ENCODE measurements at regions not wholly inside any gene's neighbourhood (a gene's known extent, or its start where the extent isn't known, plus 50 kb on each side); places are given as distances from the start of the nearest gene placed in this dataset.
A peak's percentile ranks its signal among the peaks of the same experiment; 100 is the strongest.

GRCh38 chr11:19661827-19662226, 50.8 kb upstream of the NAV2 start:
- CTCF ChIA-PET (ENCODE audit: partially characterized antibody), result no interaction called here
- Histone ChIP-seq H3K9me3 (ENCODE audit: control insufficient read depth in 1 of 2, low read length in 2 of 2) (no peaks in the 10 kb centered on the region), H3K4me3 (ENCODE audit: low read length in 2 of 2) (no peak overlapping the region), H3K36me3 (ENCODE audit: insufficient read depth, low read length) (no peaks in the 10 kb centered on the region), H3K4me1 (ENCODE audit: insufficient read depth, low read length) (peaks cover 4% of the 10 kb centered on the region), H3K27me3 (ENCODE audit: insufficient read depth, low read length) (no peaks in the 10 kb centered on the region), H3K27ac (ENCODE audit: low read depth, low read length) (no peak overlapping the region)
- peaks cover 3 to 12% (median 4%) of the 10 kb centered on the region in 4 donors for H3K4me1 Mint-ChIP-seq
- H3K27ac Mint-ChIP-seq, result no peak overlapping the region
- POLR2A ChIA-PET (ENCODE audit: partially characterized antibody), result no interaction called here
- H3K9me3 Mint-ChIP-seq, result no peaks in the 10 kb centered on the region
- no peak for DNase-seq
- H3K4me3 Mint-ChIP-seq, result no peak overlapping the region
- H3K36me3 Mint-ChIP-seq, result no peaks in the 10 kb centered on the region
- H3K27me3 Mint-ChIP-seq, result peaks cover 0 to 1% of the 10 kb centered on the region in 2 donors
- intact Hi-C loops (cut with micrococcal nuclease), result no loop called here

- Histone ChIP-seq H3K27ac (ENCODE audit: low read depth, low read length) (no peak overlapping the region), H3K9me3 (ENCODE audit: control insufficient read depth in 1 of 2, low read length in 2 of 2) (no peaks in the 10 kb centered on the region), H3K4me3 (ENCODE audit: low read length in 2 of 2) (no peak overlapping the region), H3K36me3 (ENCODE audit: insufficient read depth, low read length) (no peaks in the 10 kb centered on the region), H3K4me1 (ENCODE audit: insufficient read depth, low read length) (peaks cover 4% of the 10 kb centered on the region), H3K27me3 (ENCODE audit: insufficient read depth, low read length) (no peaks in the 10 kb centered on the region)
- intact Hi-C loops (cut with micrococcal nuclease), result no loop called here
- Mint-ChIP-seq H3K27me3 (peaks cover 0 to 1% of the 10 kb centered on the region in 2 donors), H3K36me3 (no peaks in the 10 kb centered on the region), H3K4me3 (no peak overlapping the region), H3K4me1 (peaks cover 3 to 12% (median 4%) of the 10 kb centered on the region in 4 donors), H3K9me3 (peaks cover 0 to 2% (median 0%) of the 10 kb centered on the region in 8 donors), H3K27ac (no peak overlapping the region)
- POLR2A ChIA-PET (ENCODE audit: partially characterized antibody), result no interaction called here
- CTCF ChIA-PET (ENCODE audit: partially characterized antibody), result no interaction called here
- no peak for DNase-seq
Measured at GRCh38 chr11:19660076-19660475, 52.6 kb upstream of the NAV2 start.

GRCh38 chr11:19659529-19659928, 53.1 kb upstream of the NAV2 start:
- Mint-ChIP-seq H3K4me1 (peaks cover 3 to 12% (median 4%) of the 10 kb centered on the region in 4 donors), H3K27me3 (no peaks in the 10 kb centered on the region), H3K27ac (peak overlapping the region in 1 of 7 donors; percentile 62), H3K9me3 (peaks cover 0 to 2% (median 0%) of the 10 kb centered on the region in 8 donors), H3K4me3 (no peak overlapping the region), H3K36me3 (no peaks in the 10 kb centered on the region)
- Histone ChIP-seq H3K36me3 (ENCODE audit: insufficient read depth, low read length) (no peaks in the 10 kb centered on the region), H3K4me1 (ENCODE audit: insufficient read depth, low read length) (peaks cover 4% of the 10 kb centered on the region), H3K4me3 (ENCODE audit: low read length in 2 of 2) (no peak overlapping the region), H3K27ac (ENCODE audit: low read depth, low read length) (no peak overlapping the region), H3K9me3 (ENCODE audit: control insufficient read depth in 1 of 2, low read length in 2 of 2) (no peaks in the 10 kb centered on the region), H3K27me3 (ENCODE audit: insufficient read depth, low read length) (no peaks in the 10 kb centered on the region)
- no peak for DNase-seq
- CTCF ChIA-PET (ENCODE audit: partially characterized antibody), result no interaction called here
- POLR2A ChIA-PET (ENCODE audit: partially characterized antibody), result no interaction called here
- intact Hi-C loops (cut with micrococcal nuclease), result no loop called here

GRCh38 chr11:19658344-19658743, 54.3 kb upstream of the NAV2 start:
- CTCF ChIA-PET (ENCODE audit: partially characterized antibody), result interaction anchor here (0.8 to 1.4 kb wide), 3 partner anchors 8 to 95 kb away, joined by 3 to 4 read pairs (median 3); no protein-coding TSS in a partner anchor
- H3K4me3 Mint-ChIP-seq, result no peak overlapping the region

GRCh38 chr11:19656140-19656541, 56.5 kb upstream of the NAV2 start:
- peaks cover 3 to 12% (median 4%) of the 10 kb centered on the region in 4 donors for H3K4me1 Mint-ChIP-seq
- no peak overlapping the region for H3K27ac ChIP-seq (ENCODE audit: low read depth, low read length)
- intact Hi-C loops (cut with micrococcal nuclease), result no loop called here
- H3K4me3 Mint-ChIP-seq, result no peak overlapping the region
- no peaks in the 10 kb centered on the region for H3K36me3 Mint-ChIP-seq
- no peak overlapping the region for H3K4me3 ChIP-seq (ENCODE audit: low read length in 2 of 2)
- H3K27ac Mint-ChIP-seq, result peak overlapping the region in 1 of 7 donors; percentile 59
- peaks cover 0 to under 1% of the 10 kb centered on the region in 2 donors for H3K27me3 Mint-ChIP-seq
- peaks cover 4% of the 10 kb centered on the region for H3K4me1 ChIP-seq (ENCODE audit: insufficient read depth, low read length)
- POLR2A ChIA-PET (ENCODE audit: partially characterized antibody), result interaction anchor here (0.6 kb wide), 1 partner anchor 86 kb away, joined by 3 read pairs; no protein-coding TSS in a partner anchor
- DNase-seq, result no peak
- no peaks in the 10 kb centered on the region for H3K36me3 ChIP-seq (ENCODE audit: insufficient read depth, low read length)
- H3K9me3 ChIP-seq (ENCODE audit: control insufficient read depth in 1 of 2, low read length in 2 of 2), result no peaks in the 10 kb centered on the region
- CTCF ChIA-PET (ENCODE audit: partially characterized antibody), result no interaction called here
- no peaks in the 10 kb centered on the region for H3K27me3 ChIP-seq (ENCODE audit: insufficient read depth, low read length)
- peaks cover 0 to 2% (median 0%) of the 10 kb centered on the region in 8 donors for H3K9me3 Mint-ChIP-seq

More at GRCh38 chr11:19658344-19658743, 54.3 kb upstream of the NAV2 start:
- Histone ChIP-seq H3K9me3 (ENCODE audit: control insufficient read depth in 1 of 2, low read length in 2 of 2) (no peaks in the 10 kb centered on the region), H3K4me3 (ENCODE audit: low read length in 2 of 2) (no peak overlapping the region), H3K36me3 (ENCODE audit: insufficient read depth, low read length) (no peaks in the 10 kb centered on the region), H3K27ac (ENCODE audit: low read depth, low read length) (no peak overlapping the region), H3K27me3 (ENCODE audit: insufficient read depth, low read length) (no peaks in the 10 kb centered on the region), H3K4me1 (ENCODE audit: insufficient read depth, low read length) (peaks cover 4% of the 10 kb centered on the region)
- H3K27ac Mint-ChIP-seq, result no peak overlapping the region
- no peaks in the 10 kb centered on the region for H3K36me3 Mint-ChIP-seq
- peaks cover 3 to 12% (median 4%) of the 10 kb centered on the region in 4 donors for H3K4me1 Mint-ChIP-seq
- intact Hi-C loops (cut with micrococcal nuclease), result no loop called here
- POLR2A ChIA-PET (ENCODE audit: partially characterized antibody), result no interaction called here
- no peaks in the 10 kb centered on the region for H3K27me3 Mint-ChIP-seq
- no peak for DNase-seq
- peaks cover 0 to 2% (median 0%) of the 10 kb centered on the region in 8 donors for H3K9me3 Mint-ChIP-seq

- H3K27me3 ChIP-seq (ENCODE audit: insufficient read depth, low read length), result no peaks in the 10 kb centered on the region
- H3K9me3 ChIP-seq (ENCODE audit: control insufficient read depth in 1 of 2, low read length in 2 of 2), result no peaks in the 10 kb centered on the region
- Mint-ChIP-seq H3K4me3 (no peak overlapping the region), H3K9me3 (peaks cover 0 to 4% (median 0%) of the 10 kb centered on the region in 8 donors), H3K4me1 (no peaks in the 10 kb centered on the region), H3K27me3 (peaks cover 3 to 6% of the 10 kb centered on the region in 2 donors), H3K27ac (no peak overlapping the region), H3K36me3 (no peaks in the 10 kb centered on the region)
- ChIA-PET CTCF (ENCODE audit: partially characterized antibody) (interaction anchor here (1.4 kb wide), 2 partner anchors 89 to 90 kb away, joined by 3 to 4 read pairs; no protein-coding TSS in a partner anchor), POLR2A (ENCODE audit: partially characterized antibody) (no interaction called here)
- no peak for DNase-seq
- H3K27ac ChIP-seq (ENCODE audit: low read depth, low read length), result no peak overlapping the region
- no peaks in the 10 kb centered on the region for H3K4me1 ChIP-seq (ENCODE audit: insufficient read depth, low read length)
- no peak overlapping the region for H3K4me3 ChIP-seq (ENCODE audit: low read length in 2 of 2)
- H3K36me3 ChIP-seq (ENCODE audit: insufficient read depth, low read length), result no peaks in the 10 kb centered on the region
- intact Hi-C loops (cut with micrococcal nuclease), result no loop called here
Measured at GRCh38 chr11:19652623-19653375, 59.8 kb upstream of the NAV2 start.

GRCh38 chr11:19651653-19652052, 61.0 kb upstream of the NAV2 start:
- Mint-ChIP-seq H3K4me3 (no peak overlapping the region), H3K27me3 (peaks cover 5 to 7% of the 10 kb centered on the region in 2 donors), H3K4me1 (no peaks in the 10 kb centered on the region), H3K9me3 (peaks cover 0 to 4% (median 0%) of the 10 kb centered on the region in 8 donors), H3K27ac (no peak overlapping the region), H3K36me3 (no peaks in the 10 kb centered on the region)
- H3K27ac ChIP-seq (ENCODE audit: low read depth, low read length), result no peak overlapping the region
- ChIA-PET POLR2A (ENCODE audit: partially characterized antibody) (no interaction called here), CTCF (ENCODE audit: partially characterized antibody) (interaction anchor here (1.4 kb wide), 2 partner anchors 88 to 91 kb away, joined by 3 to 4 read pairs; no protein-coding TSS in a partner anchor)
- H3K9me3 ChIP-seq (ENCODE audit: control insufficient read depth in 1 of 2, low read length in 2 of 2), result no peaks in the 10 kb centered on the region
- intact Hi-C loops (cut with micrococcal nuclease), result no loop called here
- no peaks in the 10 kb centered on the region for H3K36me3 ChIP-seq (ENCODE audit: insufficient read depth, low read length)
- DNase-seq, result no peak
- H3K27me3 ChIP-seq (ENCODE audit: insufficient read depth, low read length), result no peaks in the 10 kb centered on the region
- no peak overlapping the region for H3K4me3 ChIP-seq (ENCODE audit: low read length in 2 of 2)
- H3K4me1 ChIP-seq (ENCODE audit: insufficient read depth, low read length), result no peaks in the 10 kb centered on the region
